Renal cortical epithelial cell (primary cell): ENCODE measurements at regions not wholly inside any gene's neighbourhood (a gene's known extent, or its start where the extent isn't known, plus 50 kb on each side); places are given as distances from the start of the nearest gene placed in this dataset.
"Not testable (repeated sequence)": the region's sequence is repeated elsewhere in the genome, so short reads cannot be mapped to it uniquely, and the experiment has no call there.

ENCODE experiments used
- DNase-seq: peaks from one replicate; pipeline ENCODE4 v3.0.0-alpha.2; 2011; ENCODE audit warnings: low read depth

DNA sequence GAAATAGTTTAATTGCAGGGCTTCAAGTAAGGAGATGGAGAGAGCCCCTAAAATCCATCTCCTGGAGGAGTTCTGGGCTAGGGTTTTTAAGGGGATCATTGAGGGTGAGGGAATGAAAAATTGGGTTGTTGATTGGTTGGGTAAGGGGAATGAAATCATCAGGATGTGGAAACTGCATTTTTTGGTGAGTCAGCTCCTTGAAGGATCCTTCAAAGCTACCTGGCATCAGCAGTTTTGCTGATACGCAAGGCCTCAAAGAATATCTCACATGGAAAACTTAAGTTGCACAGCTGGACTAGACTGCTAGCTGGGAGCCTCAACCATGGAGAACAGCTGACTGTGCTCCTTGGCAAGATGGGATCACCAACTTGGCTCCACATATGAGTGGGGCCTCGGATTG lies 136.7 kb downstream of the FGF10 start:
- DNase-seq, result no peak

- no peak for DNase-seq
These were observed 142.2 kb downstream of the FGF10 start for GRCh38 chr5:44246986-44247385.

- DNase-seq, result no peak
These were observed 143.3 kb downstream of the FGF10 start for GRCh38 chr5:44245935-44246334.

DNA sequence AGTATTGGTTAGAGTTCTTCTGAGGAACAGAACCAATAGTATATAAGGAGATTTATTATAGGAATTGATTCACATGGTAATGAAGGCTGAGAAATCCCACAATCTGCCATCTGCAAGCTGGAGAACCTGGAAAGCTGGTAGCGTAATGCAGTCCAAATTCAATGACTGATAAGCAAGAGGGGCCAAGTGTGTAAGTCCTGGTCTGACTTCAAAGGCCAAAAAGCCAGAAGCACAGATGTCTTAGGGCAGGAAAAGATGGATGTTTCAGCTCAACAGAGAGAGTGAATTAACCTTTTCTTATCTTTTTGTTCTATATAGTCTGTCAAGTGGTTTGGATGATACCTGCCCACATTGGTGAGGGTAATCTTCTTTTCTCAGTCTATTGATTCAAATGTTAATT lies 146.4 kb downstream of the FGF10 start:
- DNase-seq, result no peak

DNA sequence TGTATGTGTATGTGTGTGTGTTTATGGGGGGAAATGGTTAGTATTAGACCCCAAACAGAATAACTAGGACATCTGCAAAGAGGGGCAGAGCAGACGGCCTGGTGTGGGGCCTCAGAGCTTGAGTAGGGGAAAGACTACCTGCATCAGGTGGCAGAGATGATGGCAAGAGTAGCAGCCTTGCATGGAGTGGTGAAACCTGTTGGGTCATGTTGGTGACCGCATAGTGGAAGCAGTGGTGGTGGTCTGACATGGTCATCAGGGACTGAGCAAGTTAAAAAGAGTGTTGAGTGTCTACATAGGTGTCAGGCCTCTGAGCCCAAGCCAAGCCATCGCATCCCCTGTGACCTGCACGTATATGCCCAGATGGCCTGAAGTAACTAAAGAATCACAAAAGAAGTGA lies 153.2 kb downstream of the FGF10 start:
- DNase-seq, result no peak

GRCh38 chr5:44233691-44234090 lies 155.5 kb downstream of the FGF10 start:
- no peak for DNase-seq

DNA sequence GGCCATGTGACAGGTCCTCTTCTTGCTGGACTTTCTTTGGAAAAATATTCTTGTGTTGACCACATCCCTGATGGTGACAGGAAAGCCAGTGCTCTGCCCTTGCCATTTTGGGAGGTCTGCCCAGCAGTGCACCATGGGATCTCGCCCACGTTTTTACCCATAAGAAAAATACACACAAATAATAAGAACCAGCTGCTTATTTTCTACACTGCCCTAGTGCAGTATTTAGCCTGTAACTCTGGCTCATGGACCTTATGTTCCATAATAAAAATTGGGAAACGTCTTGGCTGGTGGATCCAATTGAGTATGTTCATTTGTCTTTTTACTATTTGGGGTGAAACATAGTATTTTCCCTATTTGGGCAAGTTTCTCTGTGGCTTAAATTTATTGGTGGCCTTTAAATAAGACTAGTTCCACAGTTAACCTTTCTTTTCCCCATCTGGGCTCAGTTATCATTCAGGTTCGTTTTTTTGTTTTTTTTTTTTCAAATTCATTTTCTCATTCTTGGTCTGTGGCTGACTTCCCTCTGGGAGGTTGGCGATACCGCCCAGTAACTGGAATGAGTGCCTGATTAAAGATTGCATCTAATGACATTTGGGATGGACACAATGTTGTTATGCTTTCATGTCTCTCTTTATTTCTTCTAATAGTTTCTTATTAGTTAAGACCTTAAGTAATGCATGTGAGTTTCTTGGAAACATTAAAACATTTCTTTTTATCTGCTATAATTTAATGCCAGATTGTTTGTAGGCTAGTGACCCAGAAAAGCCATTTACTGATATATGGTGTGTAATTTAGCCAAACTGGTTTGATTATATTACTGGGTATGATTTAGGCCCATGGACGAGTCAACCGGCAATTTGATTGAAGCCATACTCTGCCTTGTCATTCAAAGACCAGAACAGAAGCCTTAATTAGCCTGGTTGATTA lies 163.7 kb downstream of the FGF10 start:
- DNase-seq, result no peak

- no peak for DNase-seq
These were observed 189.8 kb downstream of the FGF10 start for GRCh38 chr5:44199408-44199807.

- no peak for DNase-seq
These were observed 200.0 kb downstream of the FGF10 start for GRCh38 chr5:44189255-44189654.

DNA sequence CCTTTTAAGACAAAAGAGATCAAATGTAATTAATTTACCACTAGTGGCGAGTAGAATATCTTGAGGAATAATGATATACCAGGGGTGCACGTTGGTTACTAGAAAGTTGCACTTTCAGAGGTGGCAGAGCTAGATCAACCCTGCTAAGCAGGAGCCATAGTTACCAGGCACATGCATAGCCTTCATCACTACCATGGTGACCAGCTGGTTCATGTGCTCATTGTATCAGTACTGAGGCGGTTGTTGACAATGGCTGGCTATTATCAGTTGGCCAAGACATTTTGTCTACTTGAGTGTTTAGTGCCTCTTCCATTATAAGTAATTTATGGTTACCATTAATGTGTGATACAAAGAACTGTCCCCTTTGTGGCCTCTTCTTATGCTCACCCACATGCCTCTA lies 201.2 kb downstream of the FGF10 start:
- DNase-seq, result no peak

DNA sequence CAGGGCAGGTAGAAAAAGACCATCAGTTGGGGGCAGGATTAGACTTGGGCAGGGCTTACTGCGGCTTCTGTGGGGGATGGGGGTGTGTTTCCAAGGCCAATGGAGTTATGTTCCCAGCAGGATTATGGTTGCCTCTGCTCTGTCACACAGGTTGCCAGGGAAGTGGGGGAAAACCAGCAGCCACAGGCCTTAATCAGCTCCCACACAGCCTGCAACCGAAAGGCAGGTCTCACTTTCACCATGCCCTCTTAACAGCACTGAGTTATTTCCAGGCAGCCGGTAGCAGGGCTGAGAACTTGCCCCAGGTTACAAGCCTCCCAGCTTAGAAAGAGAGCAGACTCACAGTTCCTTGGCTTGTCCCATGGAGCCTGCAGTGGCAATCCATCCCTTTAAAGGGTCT lies 205.5 kb downstream of the FGF10 start:
- DNase-seq, result no peak

- no peak for DNase-seq
These were observed 205.9 kb downstream of the FGF10 start for GRCh38 chr5:44183312-44183711.

DNA sequence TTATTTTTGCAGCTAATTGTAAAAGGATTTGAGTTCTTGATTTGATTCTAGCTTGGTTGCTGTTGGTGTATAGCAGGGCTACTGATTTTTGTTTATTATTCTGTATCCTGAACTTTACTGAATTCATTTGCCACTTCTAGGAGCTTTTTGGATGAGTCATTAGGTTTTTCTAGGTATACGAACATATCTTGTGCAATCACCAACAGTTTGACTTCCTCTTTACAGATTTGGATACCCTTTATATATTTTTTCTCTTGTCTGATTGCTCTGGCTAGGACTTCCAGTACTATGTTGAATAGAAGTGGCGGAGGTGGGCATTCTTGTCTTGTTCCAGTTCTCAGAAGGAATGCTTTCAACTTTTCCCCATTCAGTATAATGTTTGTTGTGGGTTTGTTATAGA lies 210.8 kb downstream of the FGF10 start:
- no peak for DNase-seq

DNA sequence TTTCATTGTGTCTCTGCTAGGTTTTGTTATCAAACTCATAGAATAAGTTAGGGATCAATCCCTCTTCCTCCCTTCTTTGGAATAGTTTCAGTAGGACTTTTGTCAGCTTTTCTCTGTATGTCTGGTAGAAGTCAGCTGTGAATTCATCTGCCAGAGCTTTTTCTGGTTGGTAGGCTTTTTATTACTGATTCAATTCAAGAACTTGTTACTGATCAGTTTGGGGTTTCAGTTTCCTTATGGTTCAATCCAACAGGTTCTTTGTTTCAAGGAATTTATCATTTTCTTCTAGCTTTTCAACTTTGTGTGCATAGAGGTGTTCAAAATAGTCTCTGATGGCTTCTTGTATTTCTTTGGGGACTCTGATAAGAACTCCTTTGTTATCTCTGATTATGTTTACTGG lies 221.7 kb downstream of the FGF10 start:
- DNase-seq, result no peak

- no peak for DNase-seq
These were observed 228.9 kb downstream of the FGF10 start for GRCh38 chr5:44160369-44160768.

DNA sequence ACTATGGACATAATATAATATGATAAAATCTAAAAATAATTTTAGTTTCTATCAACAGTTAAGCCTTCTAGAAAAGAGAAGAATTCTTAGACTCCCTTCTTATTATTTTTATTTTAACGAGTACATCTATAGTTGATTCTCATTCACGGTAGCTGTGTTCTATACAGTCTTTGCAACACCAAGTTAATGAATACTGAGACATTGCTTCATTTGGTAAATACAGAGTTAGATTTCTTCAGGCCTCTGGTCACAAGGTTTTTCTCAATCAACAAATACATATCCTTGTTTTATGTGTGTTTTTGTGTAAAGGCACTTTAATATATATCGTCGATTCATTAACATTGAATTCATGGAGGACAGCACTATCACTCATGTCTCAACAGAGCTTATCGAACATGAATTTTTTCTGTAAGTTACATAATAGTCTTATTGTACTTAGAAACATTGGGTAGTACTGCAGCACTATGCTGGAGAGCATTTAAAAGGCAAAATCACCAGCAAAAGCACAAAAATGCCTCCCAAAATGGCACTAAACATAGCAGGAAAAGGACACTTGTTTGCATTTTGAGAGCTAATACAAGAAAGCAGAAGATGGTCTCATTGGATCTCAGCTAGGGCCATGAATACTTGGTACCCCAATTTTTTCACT lies 239.0 kb downstream of the FGF10 start:
- DNase-seq, result no peak

DNA sequence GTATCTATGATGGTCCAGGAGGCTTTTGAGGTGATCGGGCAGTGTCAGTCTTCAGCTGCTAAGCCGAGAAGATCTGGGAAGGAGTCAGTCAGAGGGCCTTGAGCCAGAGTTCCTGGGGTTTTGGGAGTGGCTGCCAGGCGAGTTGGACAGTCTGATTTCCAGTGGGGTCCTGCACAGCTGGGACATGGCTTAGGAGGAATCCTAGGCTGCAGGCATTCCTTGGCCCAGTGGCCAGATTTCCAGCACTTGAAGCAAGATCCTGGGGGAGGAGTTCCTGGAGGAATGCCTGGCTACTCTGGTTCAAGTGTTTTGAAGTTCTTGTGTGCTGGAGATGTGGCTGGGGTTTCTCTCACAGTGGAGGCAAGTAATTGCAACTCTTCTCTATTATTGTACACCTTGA lies 271.3 kb downstream of the FGF10 start:
- not testable (repeated sequence) for DNase-seq

- not testable (repeated sequence) for DNase-seq
These were observed 281.0 kb downstream of the FGF10 start for GRCh38 chr5:44108232-44108631.

DNA sequence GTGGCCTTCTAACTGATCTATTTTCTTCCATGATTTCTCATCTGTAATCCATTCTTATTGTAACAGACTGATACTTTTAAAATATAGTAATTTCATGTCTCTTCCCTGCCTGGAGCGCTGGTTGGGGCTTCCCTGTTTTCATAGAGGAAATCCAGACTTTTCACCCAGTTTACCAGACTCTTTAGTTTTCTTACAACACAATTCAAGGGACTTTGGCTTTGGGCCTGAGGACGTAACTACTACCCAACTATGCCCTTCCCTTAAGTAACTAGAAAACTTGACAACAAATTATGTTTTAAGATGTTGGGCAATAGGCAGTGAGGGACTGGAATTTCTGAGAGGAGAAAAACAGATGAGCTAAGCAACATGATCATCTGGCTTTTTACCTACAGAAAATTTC lies 289.6 kb downstream of the FGF10 start:
- DNase-seq, result no peak

GRCh38 chr5:44089424-44090144 lies 299.6 kb downstream of the FGF10 start:
- no peak for DNase-seq

DNA sequence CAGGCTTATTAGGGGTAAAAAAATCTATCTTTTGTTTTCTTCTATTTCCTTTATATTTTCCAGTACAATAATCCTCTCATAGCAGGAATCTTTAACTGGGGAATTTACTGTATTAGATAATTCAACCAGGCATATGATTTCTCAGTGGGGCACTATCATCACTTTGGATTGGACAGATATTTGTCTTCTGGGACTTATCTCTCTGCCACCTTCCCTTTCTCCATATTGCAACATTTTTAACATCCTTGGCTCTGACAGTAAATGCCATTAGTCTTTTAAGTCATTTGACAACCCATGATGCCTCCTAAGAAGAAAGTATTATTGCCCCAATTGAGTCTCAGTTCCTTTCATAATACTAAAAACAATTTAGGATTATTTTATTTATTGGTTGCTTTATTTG lies 304.1 kb downstream of the FGF10 start:
- DNase-seq, result no peak

GRCh38 chr5:44074547-44074946 lies 314.7 kb downstream of the FGF10 start:
- not testable (repeated sequence) for DNase-seq

- no peak for DNase-seq
These were observed 337.6 kb downstream of the FGF10 start for GRCh38 chr5:44051591-44051990.
